ENCODE measurements at regions not wholly inside any gene's neighbourhood (a gene's known extent, or its start where the extent isn't known, plus 50 kb on each side); places are given as distances from the start of the nearest gene placed in this dataset.

GRCh38 chr7:42348631-42349030 lies 111.6 kb upstream of the GLI3 start:
- Histone ChIP-seq H2AFZ (ENCODE audit: low read depth, low read length) (no peak overlapping the region), H3K9me3 (replicated peaks; ENCODE audit: control insufficient read depth, insufficient read depth, low read depth, low read length) (no peaks in the 10 kb centered on the region), H3K36me3 (ENCODE audit: control insufficient read depth, insufficient read depth, low read length) (no peaks in the 10 kb centered on the region), H3K4me1 (replicated peaks in 1 of 2; ENCODE audit: control insufficient read depth in 2 of 2, insufficient read depth in 2 of 2, low read length in 2 of 2) (no peaks in the 10 kb centered on the region), H4K20me1 (replicated peaks; ENCODE audit: control insufficient read depth, insufficient read depth, low read length) (no peaks in the 10 kb centered on the region; the same call in 1 of the 2 replicates), H3K79me2 (ENCODE audit: control insufficient read depth, insufficient read depth, low read length) (no peaks in the 10 kb centered on the region), H3K9me1 (ENCODE audit: control insufficient read depth, insufficient read depth, low read length) (no peaks in the 10 kb centered on the region), H3K27ac (ENCODE audit: extremely low read depth, low read depth, low read length) (no peak overlapping the region), H3K4me3 (no peak overlapping the region), H3K27me3 (ENCODE audit: control insufficient read depth in 2 of 2, insufficient read depth in 2 of 2, low read length in 2 of 2) (no peaks in the 10 kb centered on the region), H3K4me2 (ENCODE audit: insufficient read depth, low read length) (no peak overlapping the region), H3K9ac (ENCODE audit: insufficient read depth in 1 of 2, low read depth in 2 of 2, low read length in 2 of 2) (no peak overlapping the region)
- no peak for FAIRE-seq
- DNase-seq (ENCODE audit: extremely low read depth in 1 of 4, low spot score in 3 of 4): no peak
- CTCF ChIA-PET (ENCODE audit: low intra/inter-chr PET ratio): no interaction called here
- no TSS peak for BruUV-seq (replicated peaks)
- no peak for ATAC-seq
- intact Hi-C loops (cut with micrococcal nuclease) (no loop called here), in situ Hi-C loops (cut with MboI) (no loop called here)
- WGBS (ENCODE audit: insufficient coverage, low coverage, missing lambda C conversion rate): 0% methylated on average over 3 of the region's 3 CpGs
- TF ChIP-seq ZNF77 (CRISPR knock-in tag; IDR thresholded peaks at IDR 0.05) (no peak), ZNF695 (CRISPR knock-in tag; IDR thresholded peaks at IDR 0.05) (no peak), NBN (IDR thresholded peaks at IDR 0.05; ENCODE audit: low read depth) (no peak), ZNF644 (tag; IDR thresholded peaks at IDR 0.05; ENCODE audit: low read depth) (no peak), ZNF324 (CRISPR knock-in tag; IDR thresholded peaks at IDR 0.05) (no peak), MYC (IDR thresholded peaks at IDR 0.05; ENCODE audit: low read depth, low read length) (no peak), MYC (CRISPR knock-in tag; IDR thresholded peaks at IDR 0.05; ENCODE audit: borderline replicate concordance, low read depth) (no peak), ZNF239 (CRISPR knock-in tag; IDR thresholded peaks at IDR 0.05) (no peak), CTCF (IDR thresholded peaks at IDR 0.05 in 2 of 3, conservative IDR thresholded peaks at IDR 0.05 in 1 of 3; ENCODE audit: insufficient read depth in 2 of 3, low read depth in 1 of 3, low read length in 3 of 3) (no peak), GATA2 (CRISPR knock-in tag; IDR thresholded peaks at IDR 0.05) (no peak), ZNF699 (CRISPR knock-in tag; IDR thresholded peaks at IDR 0.05; ENCODE audit: insufficient replicate concordance) (no peak), ZNF512 (tag; IDR thresholded peaks at IDR 0.05) (no peak)
- POLR2A ChIA-PET: no interaction called here

All from K562 (cell line).